Jurkat, Clone E6-1 (cell line): ENCODE measurements at regions not wholly inside any gene's neighbourhood (a gene's known extent, or its start where the extent isn't known, plus 50 kb on each side); places are given as distances from the start of the nearest gene placed in this dataset.
"Not testable (repeated sequence)": the region's sequence is repeated elsewhere in the genome, so short reads cannot be mapped to it uniquely, and the experiment has no call there.

Source experiments
- DNase-seq: peaks from one replicate; pipeline ENCODE4 v3.0.0-alpha.2; 2011; ENCODE audit warnings: low read depth, low spot score
- H3K4me3 ChIP-seq: 2 replicates; pipeline ENCODE4 v1.5.1; 2011; ENCODE audit warnings: mild to moderate bottlenecking, low read length, control low read depth, moderate library complexity

DNA sequence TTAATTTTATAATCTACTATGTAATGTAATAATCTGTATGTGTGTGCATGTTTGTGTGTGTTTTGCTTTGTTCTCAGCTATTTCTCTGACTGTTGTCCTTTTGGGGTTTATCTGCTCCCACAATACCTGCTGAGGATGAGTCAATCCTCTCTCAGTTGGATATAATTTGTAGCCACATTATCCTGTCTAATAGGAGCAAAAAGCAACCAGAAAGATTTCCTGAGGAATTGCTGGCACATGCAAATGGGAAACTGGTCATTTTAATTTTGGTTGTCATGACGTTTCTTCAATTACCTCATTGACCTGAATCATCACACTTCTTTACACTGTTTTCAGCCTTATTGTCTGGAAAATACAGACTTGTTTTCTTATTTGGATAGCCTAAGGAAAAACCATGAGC, 488.4 kb downstream of the KLF5 start:
- no peak for DNase-seq

DNA sequence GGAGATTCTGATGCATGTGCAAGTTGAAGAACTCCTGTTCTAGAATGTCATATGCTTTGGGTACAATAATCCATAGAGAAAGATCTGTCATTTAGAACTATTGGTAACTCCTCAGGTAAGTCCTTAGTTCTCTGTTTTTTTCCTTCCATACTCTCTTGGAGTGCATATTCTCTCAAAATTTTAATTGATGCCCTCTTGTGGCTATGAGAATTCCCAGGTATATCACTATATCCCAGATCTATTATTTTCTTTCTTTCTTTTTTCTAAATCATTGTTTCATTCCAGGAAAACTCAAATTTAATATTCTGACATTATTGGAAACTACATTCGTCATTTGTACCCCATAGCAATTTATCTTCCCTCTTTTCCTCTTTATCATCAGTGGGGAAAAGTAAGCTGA, 485.4 kb downstream of the KLF5 start:
- no peak overlapping the region for H3K4me3 ChIP-seq
- DNase-seq = no peak

More for the DNA sequence above, 488.4 kb downstream of the KLF5 start:
- H3K4me3 ChIP-seq = no peak overlapping the region

DNA sequence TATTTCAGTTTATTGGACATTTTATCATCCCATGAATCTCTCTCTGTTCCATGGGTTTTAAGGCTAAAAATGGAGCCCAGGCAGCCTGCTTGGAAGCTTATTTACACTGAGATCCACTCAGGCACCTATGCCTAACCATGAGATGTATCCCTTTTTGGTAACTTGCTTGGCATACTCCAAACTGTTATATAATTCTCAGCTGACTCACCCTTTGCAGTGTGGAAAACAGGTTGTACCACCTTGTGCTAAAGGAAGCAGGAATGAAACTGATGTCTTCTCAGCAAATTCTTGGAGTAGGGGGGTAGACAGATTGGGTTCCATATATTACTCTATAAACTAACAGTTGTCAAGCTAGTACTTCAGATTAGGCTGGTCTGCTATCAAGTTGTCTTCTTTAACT, 483.6 kb downstream of the KLF5 start:
- no peak overlapping the region for H3K4me3 ChIP-seq
- no peak for DNase-seq

DNA sequence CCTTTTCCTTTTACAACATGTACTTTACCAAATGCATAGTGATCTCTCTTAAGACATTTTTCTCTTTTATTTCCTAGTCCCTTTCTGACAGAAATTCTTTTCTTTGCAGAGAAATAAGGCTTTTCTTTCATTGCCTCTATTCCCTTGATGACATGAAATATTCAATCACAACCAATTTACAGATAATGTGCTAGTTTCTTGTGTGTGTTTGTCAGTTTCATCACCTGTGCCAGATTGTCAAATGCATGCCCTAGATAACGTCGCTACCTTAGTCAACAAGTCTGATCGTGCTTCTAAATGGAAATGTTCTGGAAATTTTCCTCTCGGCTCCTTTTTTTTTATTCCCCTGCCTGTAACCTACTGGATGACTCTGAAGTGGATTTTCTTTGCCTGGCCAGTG, 478.1 kb downstream of the KLF5 start:
- no peak for DNase-seq
- no peak overlapping the region for H3K4me3 ChIP-seq

DNA sequence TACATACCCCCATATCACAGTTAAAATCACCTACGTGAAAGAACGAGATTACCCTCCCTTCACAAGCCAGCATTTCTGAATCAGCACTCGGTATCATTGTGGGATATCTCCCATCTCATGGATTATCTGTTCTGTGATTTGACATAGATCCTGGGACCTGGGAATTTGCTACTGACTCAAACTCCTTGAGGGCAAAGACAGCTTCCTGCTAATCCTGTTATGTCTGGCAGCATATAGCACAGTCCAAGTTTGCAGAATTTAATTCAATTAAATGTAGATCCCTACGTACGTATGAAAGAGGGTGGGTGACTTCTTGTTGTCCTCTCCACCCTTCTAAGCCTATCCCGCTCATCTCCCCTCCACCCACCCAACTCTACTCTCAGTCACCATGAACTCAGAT, 476.5 kb downstream of the KLF5 start:
- DNase-seq = no peak
- no peak overlapping the region for H3K4me3 ChIP-seq

DNA sequence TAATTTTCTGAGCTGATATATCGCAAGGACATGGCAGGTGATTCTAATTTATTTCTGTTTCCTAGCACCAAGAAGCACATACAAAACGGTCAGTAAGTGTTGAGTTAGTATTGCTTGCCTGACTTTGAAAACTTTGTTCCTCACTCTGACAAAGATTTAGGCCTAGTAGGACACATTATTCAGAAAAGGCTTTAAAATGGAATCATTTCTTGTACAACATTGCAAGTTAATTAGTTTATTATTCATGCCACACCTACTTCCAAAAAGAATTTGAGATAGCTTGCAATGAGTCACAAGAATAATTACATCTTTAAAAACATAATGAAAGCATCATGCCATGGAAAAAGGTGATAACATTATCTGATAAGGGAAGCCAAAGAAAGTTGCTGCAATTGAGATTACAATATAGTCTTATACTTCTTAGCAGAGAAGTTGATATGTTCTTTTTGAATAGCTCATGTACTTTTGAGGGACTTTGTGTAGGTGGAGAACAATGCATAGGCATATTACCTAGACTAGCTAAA, 474.2 kb downstream of the KLF5 start:
- H3K4me3 ChIP-seq = no peak overlapping the region
- no peak for DNase-seq

DNA sequence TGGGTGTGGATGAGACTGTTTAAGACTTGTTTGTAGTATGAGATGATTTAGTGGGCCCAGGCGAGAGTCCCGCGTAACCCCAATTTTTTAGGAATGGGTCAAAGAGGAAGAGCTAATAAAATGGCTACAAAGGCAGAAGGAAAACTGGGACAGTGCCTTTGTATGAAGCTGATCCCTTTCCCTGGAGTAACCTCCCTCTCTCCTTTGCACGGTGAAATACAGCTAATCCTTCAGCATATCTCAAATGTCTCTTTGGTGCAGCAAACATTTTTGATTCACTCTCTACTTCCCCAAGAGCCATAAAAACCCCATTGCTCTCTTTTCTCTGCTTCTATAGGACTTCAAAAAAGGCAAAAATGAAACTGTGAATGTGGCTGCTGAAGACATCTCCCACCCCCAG, 473.8 kb downstream of the KLF5 start:
- H3K4me3 ChIP-seq = no peak overlapping the region
- no peak for DNase-seq

DNA sequence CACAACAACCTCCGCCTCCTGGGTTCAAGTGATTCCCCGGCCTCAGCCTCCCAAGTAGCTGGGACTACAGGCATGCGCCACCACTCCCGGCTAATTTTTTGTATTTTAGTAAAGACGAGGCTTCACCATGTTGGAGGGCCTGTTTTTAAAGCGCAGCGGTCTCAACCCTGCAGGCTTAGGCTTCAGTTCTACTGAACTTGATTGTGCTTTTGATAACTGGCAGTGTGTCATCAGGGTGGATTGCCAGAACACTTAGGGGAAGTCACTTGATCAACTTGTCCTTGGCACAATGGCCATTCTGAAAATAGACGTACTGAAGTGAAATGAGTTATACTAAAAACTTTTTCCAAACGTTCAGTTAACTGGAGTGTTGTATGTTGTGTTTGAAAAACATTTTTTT, 472.2 kb downstream of the KLF5 start:
- DNase-seq = no peak
- no peak overlapping the region for H3K4me3 ChIP-seq

DNA sequence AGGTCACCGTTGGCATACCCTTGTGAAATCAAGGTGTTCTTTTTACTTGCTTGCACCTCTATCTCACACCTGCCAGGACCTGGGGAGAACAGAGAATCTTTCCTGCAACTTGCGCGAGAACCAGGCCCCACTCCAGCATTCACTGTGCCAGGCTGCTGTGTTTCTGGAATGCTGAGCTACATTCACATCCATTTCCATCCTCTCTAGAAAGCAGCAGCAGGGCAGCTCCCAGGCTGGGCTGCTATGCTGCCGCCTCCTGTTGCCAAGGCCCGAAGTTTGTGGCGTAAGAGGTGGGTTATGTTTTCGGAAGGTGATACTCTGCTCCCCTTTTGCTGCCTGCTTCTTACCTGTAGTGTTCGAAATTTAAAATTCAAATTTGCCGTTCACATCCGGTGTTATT, 464.1 kb downstream of the KLF5 start:
- DNase-seq = no peak
- no peak overlapping the region for H3K4me3 ChIP-seq

DNA sequence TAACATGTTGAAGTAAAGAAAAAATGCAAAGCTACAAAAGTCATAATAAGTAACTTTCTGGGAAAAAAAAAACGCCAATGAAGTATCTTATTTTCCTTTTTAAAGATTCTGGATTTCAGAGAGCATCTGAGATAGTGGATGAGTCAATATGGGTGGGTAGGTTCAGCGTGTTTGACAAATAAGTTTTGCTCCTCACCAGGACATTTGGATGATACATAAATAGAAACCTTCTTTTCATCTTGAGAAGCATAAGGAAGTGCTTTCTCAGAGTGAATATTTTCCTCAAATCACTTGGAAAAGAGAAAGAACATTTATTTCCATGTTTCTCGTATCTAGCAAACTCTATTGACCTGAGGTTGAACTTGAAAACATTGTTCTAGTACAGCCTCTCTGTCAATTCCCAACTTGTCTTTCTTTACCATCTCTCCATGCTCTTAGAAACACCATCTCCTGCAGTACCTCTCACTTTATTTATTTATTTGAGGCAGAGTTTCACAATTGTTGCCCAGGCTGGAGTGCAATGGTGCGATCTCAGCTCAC, 463.2 kb downstream of the KLF5 start:
- no peak overlapping the region for H3K4me3 ChIP-seq

DNA sequence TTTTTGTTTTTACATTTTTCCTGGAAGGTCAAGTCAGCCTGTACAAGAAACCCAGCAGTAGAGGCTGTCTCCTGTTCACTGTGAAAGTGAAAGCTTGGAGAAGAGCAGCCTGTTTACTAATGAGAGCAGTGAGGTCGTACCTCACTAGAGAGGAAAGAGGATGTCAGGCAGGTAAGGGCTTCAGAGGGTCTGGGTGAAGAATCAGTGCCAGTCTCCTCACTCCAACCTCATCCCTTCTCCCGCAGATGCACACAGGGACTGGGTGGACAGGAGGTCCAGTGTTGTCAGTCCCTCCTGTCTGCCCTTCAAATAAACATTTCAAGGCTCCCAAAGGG, 462.5 kb downstream of the KLF5 start:
- DNase-seq = no peak
- H3K4me3 ChIP-seq = no peak overlapping the region

More for the DNA sequence above, 463.2 kb downstream of the KLF5 start:
- DNase-seq = no peak

DNA sequence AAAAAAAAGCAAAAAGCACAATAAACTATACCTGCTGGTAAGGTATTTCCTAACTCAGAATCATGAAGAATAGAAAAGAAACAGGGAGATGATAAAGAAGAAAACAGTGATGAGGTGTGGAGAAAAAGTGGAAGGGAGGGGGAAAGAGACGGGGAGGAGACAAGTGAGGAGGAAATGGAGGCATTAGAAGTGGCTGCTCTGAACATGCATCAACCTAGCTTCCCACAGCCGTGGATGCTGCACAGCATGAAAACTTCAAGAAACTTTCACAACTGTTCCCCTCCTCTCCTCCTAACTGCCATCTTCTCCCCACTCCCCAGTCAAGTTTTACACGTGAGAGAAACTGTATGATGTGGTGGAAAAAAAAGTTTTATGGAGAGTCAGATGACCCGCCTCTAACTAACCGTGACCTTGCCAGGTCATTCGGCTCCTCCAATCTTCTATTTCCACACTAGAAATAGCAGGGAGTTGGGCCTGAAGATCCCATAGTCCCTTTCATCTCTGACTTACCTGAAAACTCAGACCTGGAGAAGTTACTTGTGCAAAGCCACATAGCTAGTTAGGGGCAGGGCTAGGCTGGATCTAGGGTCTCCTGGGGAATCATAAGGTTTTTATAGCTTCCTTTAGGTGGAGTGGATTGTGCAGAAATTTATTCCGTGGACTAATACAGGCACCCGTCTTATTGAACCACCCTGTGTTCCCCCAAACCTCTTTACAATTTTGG, 461.9 kb downstream of the KLF5 start:
- H3K4me3 ChIP-seq = no peak overlapping the region
- peak; percentile 27 for DNase-seq

DNA sequence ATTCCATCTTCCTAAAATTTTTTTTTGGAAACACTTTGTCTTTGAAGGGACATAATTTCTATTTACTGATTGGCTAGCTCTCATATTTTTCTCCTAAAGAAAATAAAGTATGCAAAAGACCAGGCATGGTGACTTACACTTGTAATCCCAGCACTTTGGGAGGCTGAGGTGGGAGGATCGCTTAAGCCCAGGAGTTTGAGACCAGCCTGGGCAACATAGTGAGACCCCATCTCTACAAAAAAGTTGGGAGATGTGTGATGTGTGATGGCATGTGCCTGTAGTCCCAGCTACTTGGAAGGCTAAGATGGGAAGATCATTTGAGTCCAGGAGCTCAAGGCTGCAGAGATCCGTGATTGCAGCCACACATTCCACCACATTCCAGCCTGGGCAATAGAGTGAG, 461.3 kb downstream of the KLF5 start:
- H3K4me3 ChIP-seq, DNase-seq: not testable (repeated sequence)

DNA sequence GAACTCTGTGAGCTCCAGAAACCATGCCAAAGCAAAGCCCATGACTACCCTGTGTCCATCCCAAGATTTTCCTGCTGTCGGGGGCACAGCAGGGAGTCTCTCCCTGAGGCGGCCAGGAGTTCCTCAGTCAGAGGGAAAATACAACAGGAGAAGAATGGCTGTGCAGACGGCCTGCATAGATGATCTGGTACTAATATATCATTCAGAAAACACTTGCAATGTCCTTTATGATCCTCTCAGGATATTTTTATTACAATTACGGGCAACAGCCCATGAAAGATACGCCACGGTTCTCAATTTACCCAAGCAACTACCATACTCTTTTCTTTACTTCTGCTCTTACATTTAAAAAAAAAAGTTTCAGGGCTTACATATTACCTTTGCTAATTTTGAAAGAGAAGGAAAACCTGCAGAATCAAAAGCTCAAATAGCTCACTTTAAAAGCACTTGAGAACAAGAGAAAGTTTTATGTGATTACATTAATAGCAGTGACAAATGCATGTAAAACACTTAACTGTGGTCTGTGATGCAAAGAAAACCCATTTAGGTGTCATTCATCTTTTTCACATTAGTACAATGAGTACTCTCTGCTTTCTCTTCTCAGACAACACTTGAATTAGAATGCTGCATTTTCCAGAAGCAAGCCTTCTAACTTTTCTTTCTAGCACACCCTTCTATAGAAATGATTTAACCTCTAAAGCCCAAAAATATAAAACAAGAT, 460.8 kb downstream of the KLF5 start:
- DNase-seq = no peak
- no peak overlapping the region for H3K4me3 ChIP-seq

DNA sequence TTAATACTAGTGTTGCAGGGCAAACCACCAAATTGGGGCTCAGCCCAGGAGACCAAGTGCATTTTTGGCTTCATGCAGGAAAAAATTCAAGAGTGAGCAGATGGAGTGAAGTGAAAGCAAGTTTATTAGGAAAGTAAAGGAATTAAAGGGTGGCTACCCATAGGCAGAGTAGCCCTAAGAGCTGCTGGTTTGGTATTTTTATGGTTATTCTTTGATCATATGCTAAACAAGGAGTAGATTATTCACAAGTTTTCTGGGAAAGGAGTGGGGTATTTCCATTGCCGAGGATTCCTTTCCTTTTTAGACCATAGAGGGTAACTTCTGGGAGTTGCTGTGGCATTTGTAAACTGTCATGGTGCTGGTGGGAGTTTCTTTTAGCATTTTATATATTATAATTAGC, 459.0 kb downstream of the KLF5 start:
- H3K4me3 ChIP-seq = no peak overlapping the region
- DNase-seq = no peak

DNA sequence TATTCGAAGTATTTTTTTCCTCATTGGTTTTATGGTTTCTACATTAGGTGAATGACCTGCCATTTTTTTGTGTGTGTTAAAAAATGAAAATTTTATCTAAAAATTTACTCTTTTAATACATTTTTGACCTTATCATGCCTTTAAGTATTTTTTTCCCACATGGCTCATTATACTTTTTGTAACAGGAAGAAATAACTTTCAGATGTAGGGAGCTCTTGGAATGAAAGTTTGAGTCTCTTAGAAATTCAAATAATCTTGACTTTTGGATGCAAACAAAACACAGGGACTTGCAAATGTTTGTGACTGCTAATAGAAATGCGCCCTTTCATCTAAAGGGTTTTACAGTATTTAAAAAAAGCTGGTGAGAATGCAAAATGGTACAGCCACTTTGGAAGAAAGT, 457.9 kb downstream of the KLF5 start:
- no peak for DNase-seq
- H3K4me3 ChIP-seq = no peak overlapping the region

DNA sequence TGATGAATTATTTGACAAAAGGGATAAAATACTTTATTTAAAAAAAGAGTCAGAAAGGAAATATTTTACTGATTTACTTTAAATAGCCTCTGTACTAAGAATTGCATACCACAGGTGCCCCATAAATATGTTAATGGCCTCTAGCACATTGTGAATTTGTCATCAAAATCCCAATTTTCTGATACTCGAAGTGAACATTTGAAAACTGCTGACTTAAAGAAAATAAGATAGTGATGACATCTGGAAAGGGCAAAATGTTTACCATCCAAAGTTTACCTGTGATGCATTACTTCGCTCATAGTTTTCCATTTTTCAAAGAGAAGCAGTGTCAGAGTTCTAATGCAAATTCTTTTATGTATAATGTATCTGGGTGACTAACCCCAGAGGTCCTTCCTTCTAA, 455.4 kb downstream of the KLF5 start:
- H3K4me3 ChIP-seq = no peak overlapping the region
- DNase-seq = no peak

DNA sequence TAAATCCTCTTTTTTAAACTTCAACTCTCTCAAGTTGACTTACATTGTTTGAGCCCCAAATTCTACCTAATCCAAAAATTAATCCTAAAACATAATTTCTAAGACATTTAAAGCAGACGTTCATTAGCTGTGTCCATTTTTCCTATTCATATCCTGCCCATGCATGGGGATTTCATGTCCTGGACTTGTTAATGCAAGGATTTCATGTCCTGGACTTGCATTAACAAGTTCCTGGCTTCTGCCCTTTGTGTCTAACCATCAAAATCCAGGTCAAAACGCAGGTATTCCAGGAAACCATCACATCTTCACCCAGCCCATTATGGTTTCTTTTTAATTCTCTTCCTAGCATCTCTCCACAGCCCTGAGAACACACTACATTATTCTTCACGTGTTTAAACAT, 454.9 kb downstream of the KLF5 start:
- no peak overlapping the region for H3K4me3 ChIP-seq
- DNase-seq = no peak

DNA sequence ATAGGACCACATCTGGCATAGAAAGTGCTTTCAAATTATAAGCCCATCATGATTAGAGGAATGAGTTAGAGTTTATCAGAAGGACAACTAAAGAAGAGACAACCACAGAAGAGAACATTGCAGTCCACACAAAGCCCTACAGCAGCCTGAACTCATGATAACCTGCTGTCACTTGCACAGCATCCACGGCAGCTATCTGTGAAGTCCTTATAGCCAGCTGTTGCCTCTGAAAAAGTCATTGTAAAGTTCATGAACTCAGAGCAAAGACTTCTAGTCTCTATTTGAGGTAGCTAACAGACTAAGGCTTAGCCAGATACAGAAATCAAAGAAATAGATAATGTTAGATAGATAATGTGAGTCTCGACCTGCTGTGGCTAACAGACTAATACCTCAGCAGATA, 450.0 kb downstream of the KLF5 start:
- H3K4me3 ChIP-seq = no peak overlapping the region
- DNase-seq = no peak

DNA sequence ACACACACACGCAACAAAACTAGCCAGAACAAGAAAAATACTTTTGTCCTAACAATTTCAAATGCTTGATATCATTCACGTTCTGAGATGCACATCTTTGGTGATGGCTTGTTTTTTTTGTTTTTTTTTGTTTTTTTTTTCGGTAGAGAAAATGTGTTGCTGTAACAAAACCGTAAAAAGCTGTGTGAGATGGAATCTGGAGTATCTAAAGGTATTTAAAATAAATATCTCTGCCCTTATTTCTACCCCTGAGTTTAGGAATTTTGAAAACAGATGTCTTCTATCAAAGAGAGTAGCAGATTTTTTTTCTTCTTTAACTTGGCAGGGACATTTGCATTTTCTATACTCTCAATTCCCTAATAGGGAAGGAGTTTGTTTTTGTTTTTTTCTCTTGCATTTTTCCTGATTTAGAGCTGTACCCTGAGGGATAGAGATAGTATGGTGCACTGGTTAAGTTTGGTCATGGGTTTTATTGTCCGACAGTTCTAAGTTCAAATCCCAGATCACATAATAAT, 446.6 kb downstream of the KLF5 start:
- no peak overlapping the region for H3K4me3 ChIP-seq

More for the DNA sequence above, 446.6 kb downstream of the KLF5 start:
- DNase-seq = no peak
